ENCODE measurements at regions not wholly inside any gene's neighbourhood (a gene's known extent, or its start where the extent isn't known, plus 50 kb on each side); places are given as distances from the start of the nearest gene placed in this dataset.

DNA sequence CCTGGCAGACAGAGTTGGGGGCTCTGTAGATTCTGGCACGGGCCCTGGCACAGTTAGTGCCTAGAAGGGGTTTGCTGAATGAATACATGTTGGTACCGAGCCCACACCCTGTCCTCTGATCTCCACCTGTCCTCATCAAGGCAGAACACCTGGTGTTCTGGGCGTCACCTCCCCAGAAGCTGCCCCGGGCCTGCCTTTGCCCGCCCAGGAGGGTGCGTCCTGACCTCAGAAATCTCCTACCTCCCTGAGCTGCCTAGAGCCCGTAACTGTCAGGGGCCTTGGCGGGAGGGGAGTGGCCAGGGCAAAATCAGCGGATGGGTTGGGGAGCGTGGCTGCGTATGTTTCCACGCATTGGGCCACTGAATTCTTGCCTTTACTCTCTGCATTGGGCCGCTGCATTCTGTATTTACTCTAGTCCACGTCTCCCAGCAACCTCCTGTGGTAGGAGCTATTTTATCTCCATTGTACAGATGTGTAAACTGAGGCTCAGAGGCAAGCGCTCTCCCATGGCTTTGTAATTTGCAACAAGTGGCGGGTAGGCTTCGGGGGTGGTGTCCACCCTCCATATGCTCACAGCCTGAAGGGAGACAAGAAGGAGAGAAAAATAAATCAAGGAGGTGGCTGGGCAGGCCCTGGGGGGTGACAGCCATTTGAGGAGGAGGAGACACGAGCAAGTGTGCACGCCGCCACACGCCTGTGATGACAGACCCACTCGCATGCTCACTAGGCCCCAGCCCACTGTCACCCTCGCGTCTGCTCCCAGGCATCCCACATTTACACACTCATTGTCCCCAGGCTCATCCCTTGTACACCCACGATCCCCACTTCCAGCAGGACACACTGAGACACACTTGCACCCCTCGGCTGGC, 95.7 kb upstream of the WNT4 start:
- H3K9ac ChIP-seq (replicated peaks; ENCODE audit: extremely low read depth, insufficient read depth, low read length), result no peak overlapping the region

More for the DNA sequence above, 95.7 kb upstream of the WNT4 start:
- no peaks in the 10 kb centered on the region for H3K9me1 ChIP-seq (replicated peaks; ENCODE audit: control insufficient read depth, extremely low read depth, insufficient read depth, low read length)
- H3K27me3 ChIP-seq (ENCODE audit: control insufficient read depth in 2 of 2, insufficient read depth in 2 of 2, low read length in 2 of 2), result peaks cover 7 to 8% of the 10 kb centered on the region in 2 experiments
- no peaks in the 10 kb centered on the region for H3K9me3 ChIP-seq (replicated peaks; ENCODE audit: control insufficient read depth, insufficient read depth, low read length)
- no peaks in the 10 kb centered on the region for H3K4me1 ChIP-seq (ENCODE audit: control insufficient read depth, extremely low read depth, insufficient read depth, low read length)
- POLR2A ChIA-PET, result no interaction called here
- intact Hi-C loops (cut with micrococcal nuclease) (no loop called here), dilution Hi-C loops (cut with MboI; ENCODE audit: extremely low pct_ligation_motif_present, low sequenced_read_pairs) (no loop called here)
- no peak for FAIRE-seq
- no peaks in the 10 kb centered on the region for H3K36me3 ChIP-seq (ENCODE audit: control insufficient read depth in 2 of 2, extremely low read depth in 1 of 2, insufficient read depth in 2 of 2, low read length in 2 of 2)
- DNase-seq (ENCODE audit: low read depth, low spot score), result no peak
- no peak overlapping the region for H3K4me3 ChIP-seq (replicated peaks in 1 of 3; ENCODE audit: insufficient read depth in 1 of 3, low read depth in 1 of 3, low read length in 3 of 3)
- no peaks in the 10 kb centered on the region for H4K20me1 ChIP-seq (replicated peaks; ENCODE audit: control insufficient read depth, extremely low read depth, insufficient read depth, low read length)
- no peak overlapping the region for H2AFZ ChIP-seq (ENCODE audit: low read depth, low read length)
- CTCF ChIA-PET, result no interaction called here
- TF ChIP-seq, protein P1, sequence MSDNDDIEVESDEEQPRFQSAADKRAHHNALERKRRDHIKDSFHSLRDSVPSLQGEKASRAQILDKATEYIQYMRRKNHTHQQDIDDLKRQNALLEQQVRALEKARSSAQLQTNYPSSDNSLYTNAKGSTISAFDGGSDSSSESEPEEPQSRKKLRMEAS (IDR thresholded peaks at IDR 0.05; ENCODE audit: insufficient read depth, insufficient read length), result no peak
- no peak for TF ChIP-seq MYC (IDR thresholded peaks at IDR 0.05; ENCODE audit: low read depth, low read length)
- TF ChIP-seq POLR2A (IDR thresholded peaks at IDR 0.05; ENCODE audit: low read depth, low read length), result no peak
- no peak for TF ChIP-seq JUN (IDR thresholded peaks at IDR 0.05; ENCODE audit: borderline replicate concordance, insufficient read depth, insufficient read length, low read depth)
- TF ChIP-seq POLR2AphosphoS5 (IDR thresholded peaks at IDR 0.05; ENCODE audit: insufficient read depth, low read depth, low read length), result no peak
- no peak for TF ChIP-seq EZH2 (IDR thresholded peaks at IDR 0.05; ENCODE audit: borderline replicate concordance, low read depth, low read length, severe bottlenecking)
- TF ChIP-seq, protein P2, sequence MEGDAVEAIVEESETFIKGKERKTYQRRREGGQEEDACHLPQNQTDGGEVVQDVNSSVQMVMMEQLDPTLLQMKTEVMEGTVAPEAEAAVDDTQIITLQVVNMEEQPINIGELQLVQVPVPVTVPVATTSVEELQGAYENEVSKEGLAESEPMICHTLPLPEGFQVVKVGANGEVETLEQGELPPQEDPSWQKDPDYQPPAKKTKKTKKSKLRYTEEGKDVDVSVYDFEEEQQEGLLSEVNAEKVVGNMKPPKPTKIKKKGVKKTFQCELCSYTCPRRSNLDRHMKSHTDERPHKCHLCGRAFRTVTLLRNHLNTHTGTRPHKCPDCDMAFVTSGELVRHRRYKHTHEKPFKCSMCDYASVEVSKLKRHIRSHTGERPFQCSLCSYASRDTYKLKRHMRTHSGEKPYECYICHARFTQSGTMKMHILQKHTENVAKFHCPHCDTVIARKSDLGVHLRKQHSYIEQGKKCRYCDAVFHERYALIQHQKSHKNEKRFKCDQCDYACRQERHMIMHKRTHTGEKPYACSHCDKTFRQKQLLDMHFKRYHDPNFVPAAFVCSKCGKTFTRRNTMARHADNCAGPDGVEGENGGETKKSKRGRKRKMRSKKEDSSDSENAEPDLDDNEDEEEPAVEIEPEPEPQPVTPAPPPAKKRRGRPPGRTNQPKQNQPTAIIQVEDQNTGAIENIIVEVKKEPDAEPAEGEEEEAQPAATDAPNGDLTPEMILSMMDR (IDR thresholded peaks at IDR 0.05; ENCODE audit: extremely low read depth in 1 of 2, insufficient read depth in 1 of 2, low read depth in 1 of 2, low read length in 2 of 2), result no peak
- no peak for TF ChIP-seq FOS (IDR thresholded peaks at IDR 0.05; ENCODE audit: borderline replicate concordance, insufficient read depth, low read length)
- no peak for TF ChIP-seq GATA2 (IDR thresholded peaks at IDR 0.05; ENCODE audit: insufficient read depth, insufficient read length, low read depth, low read length)
- H3K4me2 ChIP-seq (ENCODE audit: insufficient read depth, low read length), result no peak overlapping the region
- BruUV-seq (replicated peaks), result no TSS peak
- no peaks in the 10 kb centered on the region for H3K79me2 ChIP-seq (ENCODE audit: control insufficient read depth, insufficient read depth, low read length)
- H3K27ac ChIP-seq (ENCODE audit: insufficient read depth, low read depth, low read length), result no peak overlapping the region

All from endothelial cell of umbilical vein (primary cell).